CD4-positive, CD25-positive, alpha-beta regulatory T cell (primary cell): ENCODE measurements at regions not wholly inside any gene's neighbourhood (a gene's known extent, or its start where the extent isn't known, plus 50 kb on each side); places are given as distances from the start of the nearest gene placed in this dataset.

Experiments
- ATAC-seq, 2 donors: fragments of 150-1000 bp; cut with Tn5 transposase; one replicate each; pipeline ENCODE4 v1.10.0; 2021; ENCODE audit warnings: low read depth in 2 of 2, moderate number of reproducible peaks in 2 of 2, moderate library complexity in 1 of 2
- DNase-seq, 3 donors: peaks; one replicate each; pipeline versions ENCODE4 v3.0.0 to v3.0.0-alpha.2; 2012 to 2022; ENCODE audit warnings: mixed read lengths in 1 of 3
- H3K27ac ChIP-seq: one replicate; pipeline ENCODE4 v1.7.0; 2013; ENCODE audit warnings: mild to moderate bottlenecking, low read length; ENCODE audit not compliant: insufficient read depth, poor library complexity, severe bottlenecking
- H3K27me3 ChIP-seq: one replicate; pipeline ENCODE4 v1.7.0; 2013; ENCODE audit warnings: low read length; ENCODE audit not compliant: control insufficient read depth, insufficient read depth
- H3K36me3 ChIP-seq: one replicate; pipeline ENCODE4 v1.7.0; 2013; ENCODE audit warnings: mild to moderate bottlenecking, low read length, moderate library complexity; ENCODE audit not compliant: control insufficient read depth, insufficient read depth
- H3K4me1 ChIP-seq: 2 replicates; pipeline ENCODE4 v1.7.0; 2013; ENCODE audit warnings: mild to moderate bottlenecking, low read length; ENCODE audit not compliant: insufficient read depth, control insufficient read depth, poor library complexity, severe bottlenecking
- H3K4me3 ChIP-seq: one replicate; pipeline ENCODE4 v1.7.0; 2013; ENCODE audit warnings: low read depth, mild to moderate bottlenecking, low read length, moderate library complexity
- H3K9me3 ChIP-seq, 2 experiments: 1 replicate in 1 of 2; 2 replicates in 1 of 2; pipeline ENCODE4 v1.7.0; 2013; ENCODE audit warnings: low read length in 2 of 2, mild to moderate bottlenecking in 1 of 2, moderate library complexity in 1 of 2; ENCODE audit not compliant: control insufficient read depth in 2 of 2
- H3K27ac Mint-ChIP-seq, 3 donors: one replicate each; pipeline ENCODE4 v1.8.0; 2020 to 2022; ENCODE audit warnings: mild to moderate bottlenecking in 3 of 3, mixed read lengths in 3 of 3, moderate library complexity in 2 of 3
- H3K27me3 Mint-ChIP-seq: one replicate; pipeline ENCODE4 v1.8.0; 2022; ENCODE audit warnings: mild to moderate bottlenecking, mixed read lengths
- H3K36me3 Mint-ChIP-seq: one replicate; pipeline ENCODE4 v1.8.0; 2020; ENCODE audit warnings: mixed read lengths
- H3K4me1 Mint-ChIP-seq, 4 donors: one replicate each; pipeline ENCODE4 v1.8.0; 2020 to 2022; ENCODE audit warnings: mixed read lengths in 4 of 4, mild to moderate bottlenecking in 1 of 4
- H3K4me3 Mint-ChIP-seq, 4 donors: one replicate each; pipeline ENCODE4 v1.8.0; 2020 to 2022; ENCODE audit warnings: mild to moderate bottlenecking in 4 of 4, mixed read lengths in 4 of 4, moderate library complexity in 3 of 4
- H3K9me3 Mint-ChIP-seq, 7 donors: one replicate each; pipeline ENCODE4 v1.8.0; 2020 to 2022; ENCODE audit warnings: mixed read lengths in 7 of 7, mild to moderate bottlenecking in 3 of 7, moderate library complexity in 2 of 7

DNA sequence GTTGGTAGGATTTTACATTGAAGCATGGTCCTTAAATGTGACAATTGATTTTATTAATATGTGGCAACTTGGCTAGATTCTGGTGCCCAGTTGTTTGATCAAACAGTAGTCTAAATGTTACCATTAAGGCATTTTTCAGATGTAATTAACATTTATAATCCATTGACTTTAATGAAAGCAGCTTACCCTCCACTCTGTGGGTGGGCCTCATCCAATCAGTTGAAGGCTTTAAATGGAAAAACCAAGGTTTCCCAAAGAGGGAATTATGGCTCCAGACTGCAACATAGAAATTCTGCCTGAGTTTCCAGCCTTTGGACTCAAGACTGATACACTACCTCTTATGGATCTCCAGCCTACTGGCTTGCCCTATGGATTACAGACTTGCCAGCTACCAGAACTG is 1153.2 kb downstream of the BCL11B start:
- Mint-ChIP-seq H3K4me3 (no peak overlapping the region), H3K27me3 (no peaks in the 10 kb centered on the region), H3K27ac (no peak overlapping the region)

DNA sequence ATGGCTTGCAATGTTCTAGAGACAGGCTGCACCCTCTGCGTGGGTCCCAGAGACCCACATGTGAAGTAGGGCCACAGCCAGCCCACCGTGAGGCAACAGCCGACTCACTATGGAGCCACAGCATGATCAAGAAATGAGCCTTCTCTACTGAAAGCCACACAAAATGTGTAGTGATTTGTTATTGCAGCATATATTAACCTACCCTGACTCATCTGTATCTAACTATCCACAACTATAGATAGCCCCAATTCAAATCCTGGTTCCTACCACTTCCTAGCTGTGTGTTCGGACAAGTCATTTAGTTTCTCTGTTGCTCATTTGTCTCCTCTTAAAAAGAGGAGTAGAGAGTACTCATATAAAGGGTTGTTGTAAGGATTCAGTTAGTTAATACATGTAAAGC is 1152.3 kb downstream of the BCL11B start:
- ATAC-seq (no peak), DNase-seq (no peak)
- no peaks in the 10 kb centered on the region for H3K27me3 Mint-ChIP-seq
- H3K27ac Mint-ChIP-seq = no peak overlapping the region
- Histone ChIP-seq H3K27me3 (no peaks in the 10 kb centered on the region), H3K4me3 (no peak overlapping the region), H3K27ac (no peak overlapping the region), H3K4me1 (peaks cover 3% of the 10 kb centered on the region), H3K9me3 (peaks cover 0 to 12% of the 10 kb centered on the region in 2 experiments), H3K36me3 (no peaks in the 10 kb centered on the region)
- H3K4me1 Mint-ChIP-seq = peaks cover 12 to 23% (median 21%) of the 10 kb centered on the region in 4 donors
- no peak overlapping the region for H3K4me3 Mint-ChIP-seq
- peaks cover 0 to 17% (median 3%) of the 10 kb centered on the region in 7 donors for H3K9me3 Mint-ChIP-seq
- H3K36me3 Mint-ChIP-seq = no peaks in the 10 kb centered on the region

More for the DNA sequence above, 1153.2 kb downstream of the BCL11B start:
- ATAC-seq = no peak
- H3K36me3 Mint-ChIP-seq = no peaks in the 10 kb centered on the region
- DNase-seq = no peak
- no peaks in the 10 kb centered on the region for H3K36me3 ChIP-seq
- peaks cover 3% of the 10 kb centered on the region for H3K4me1 ChIP-seq
- H3K9me3 Mint-ChIP-seq = peaks cover 0 to 12% (median 3%) of the 10 kb centered on the region in 7 donors
- H3K27ac ChIP-seq = no peak overlapping the region
- H3K27me3 ChIP-seq = no peaks in the 10 kb centered on the region
- no peak overlapping the region for H3K4me3 ChIP-seq
- H3K4me1 Mint-ChIP-seq = peaks cover 14 to 27% (median 22%) of the 10 kb centered on the region in 4 donors
- H3K9me3 ChIP-seq = peaks cover 0 to 12% of the 10 kb centered on the region in 2 experiments

DNA sequence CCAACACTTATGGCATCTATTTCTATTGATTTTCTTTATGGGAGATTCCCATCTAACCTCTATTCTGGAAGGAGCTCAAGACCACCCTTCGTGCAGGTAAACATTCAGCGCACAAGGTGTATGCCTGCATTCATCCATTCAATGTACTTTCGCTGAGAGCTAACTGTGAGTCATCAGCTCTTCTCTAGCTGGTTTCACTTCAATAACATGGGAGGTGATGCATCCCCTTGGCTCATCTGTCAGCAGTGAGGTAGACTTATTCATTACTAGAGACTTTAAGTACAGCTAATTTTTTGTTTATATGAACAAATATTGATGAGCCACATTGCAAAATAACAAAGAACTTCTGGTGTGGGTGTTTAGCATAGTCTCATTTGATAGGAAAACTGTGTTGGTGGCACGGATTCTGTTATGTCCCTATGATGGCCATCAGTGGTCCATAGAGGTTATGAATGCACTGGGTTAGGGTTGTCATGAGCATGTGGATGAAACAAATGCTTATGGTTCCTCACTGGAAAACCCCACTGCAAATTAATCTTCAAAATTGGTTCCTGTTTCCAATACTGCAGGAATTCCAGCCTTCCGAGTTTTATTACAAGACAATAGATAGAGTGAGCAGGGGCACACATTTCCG is 1151.0 kb downstream of the BCL11B start:
- Histone ChIP-seq H3K9me3 (peaks cover 0 to 16% of the 10 kb centered on the region in 2 experiments), H3K4me3 (no peak overlapping the region), H3K4me1 (peaks cover 3% of the 10 kb centered on the region), H3K36me3 (no peaks in the 10 kb centered on the region), H3K27me3 (no peaks in the 10 kb centered on the region), H3K27ac (no peak overlapping the region)
- no peak overlapping the region for H3K4me3 Mint-ChIP-seq
- ATAC-seq (peak; percentile 77 to 87), DNase-seq (peak in 1 of 3 donors; percentile 65)
- H3K4me1 Mint-ChIP-seq = peaks cover 12 to 23% (median 18%) of the 10 kb centered on the region in 4 donors
- peaks cover 0 to 25% (median 7%) of the 10 kb centered on the region in 7 donors for H3K9me3 Mint-ChIP-seq
- no peak overlapping the region for H3K27ac Mint-ChIP-seq
- no peaks in the 10 kb centered on the region for H3K27me3 Mint-ChIP-seq
- H3K36me3 Mint-ChIP-seq = no peaks in the 10 kb centered on the region

DNA sequence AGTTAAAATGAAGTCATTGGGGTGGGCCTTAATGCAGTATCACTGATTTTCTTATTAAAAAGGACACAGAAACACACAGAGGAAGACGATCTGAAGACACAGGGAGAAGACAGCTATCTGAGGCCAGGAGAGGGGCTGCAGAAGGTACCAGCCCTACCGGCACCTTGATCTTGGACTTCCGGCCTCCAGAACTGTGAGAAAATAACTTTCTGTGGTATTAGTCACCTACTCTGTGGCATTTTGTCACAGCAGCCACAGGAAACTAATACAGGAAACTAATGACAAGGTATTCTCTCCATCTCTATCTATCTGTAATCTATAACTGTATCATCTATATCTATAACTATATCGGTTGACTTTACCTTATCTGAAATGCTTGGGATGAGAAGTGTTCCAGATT is 1149.5 kb downstream of the BCL11B start:
- Mint-ChIP-seq H3K4me1 (peaks cover 12 to 23% (median 18%) of the 10 kb centered on the region in 4 donors), H3K27ac (peak overlapping the region in 1 of 3 donors; percentile 28), H3K9me3 (peaks cover 0 to 25% (median 7%) of the 10 kb centered on the region in 7 donors), H3K27me3 (no peaks in the 10 kb centered on the region), H3K36me3 (no peaks in the 10 kb centered on the region), H3K4me3 (no peak overlapping the region)
- Histone ChIP-seq H3K4me1 (peaks cover 3% of the 10 kb centered on the region), H3K27ac (peak overlapping the region; percentile 48), H3K9me3 (peaks cover 0 to 16% of the 10 kb centered on the region in 2 experiments), H3K4me3 (no peak overlapping the region), H3K27me3 (no peaks in the 10 kb centered on the region), H3K36me3 (no peaks in the 10 kb centered on the region)
- ATAC-seq (peak; percentile 30 to 59), DNase-seq (peak in 1 of 3 donors; percentile 69)

DNA sequence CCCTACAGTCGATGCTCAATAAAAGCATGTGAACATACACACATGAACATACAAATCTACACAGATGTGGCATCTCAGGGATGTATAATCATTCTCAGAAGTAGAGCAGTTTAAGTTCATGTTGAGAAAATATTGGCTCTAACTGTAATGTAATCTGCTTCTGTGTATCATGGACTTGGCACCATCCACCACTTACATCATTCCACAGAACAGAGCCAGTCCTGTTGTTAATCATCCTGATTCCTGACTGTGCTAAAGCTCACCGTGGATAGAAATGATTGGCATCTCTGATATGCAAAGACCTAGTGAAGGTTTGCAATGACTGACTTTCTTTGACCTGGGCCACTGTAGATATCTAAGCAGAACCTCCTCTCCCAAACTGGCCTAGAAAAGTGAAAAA is 1141.3 kb downstream of the BCL11B start:
- Mint-ChIP-seq H3K36me3 (no peaks in the 10 kb centered on the region), H3K4me1 (peaks cover under 1 to 16% (median 10%) of the 10 kb centered on the region in 4 donors), H3K27ac (peak overlapping the region in 1 of 3 donors; percentile 66), H3K9me3 (peaks cover 0 to 2% (median 0%) of the 10 kb centered on the region in 7 donors), H3K27me3 (no peaks in the 10 kb centered on the region), H3K4me3 (no peak overlapping the region)
- DNase-seq = no peak
- Histone ChIP-seq H3K27ac (no peak overlapping the region), H3K27me3 (no peaks in the 10 kb centered on the region), H3K36me3 (no peaks in the 10 kb centered on the region), H3K4me1 (peaks cover 4% of the 10 kb centered on the region), H3K4me3 (no peak overlapping the region), H3K9me3 (no peaks in the 10 kb centered on the region)
- no peak for ATAC-seq

DNA sequence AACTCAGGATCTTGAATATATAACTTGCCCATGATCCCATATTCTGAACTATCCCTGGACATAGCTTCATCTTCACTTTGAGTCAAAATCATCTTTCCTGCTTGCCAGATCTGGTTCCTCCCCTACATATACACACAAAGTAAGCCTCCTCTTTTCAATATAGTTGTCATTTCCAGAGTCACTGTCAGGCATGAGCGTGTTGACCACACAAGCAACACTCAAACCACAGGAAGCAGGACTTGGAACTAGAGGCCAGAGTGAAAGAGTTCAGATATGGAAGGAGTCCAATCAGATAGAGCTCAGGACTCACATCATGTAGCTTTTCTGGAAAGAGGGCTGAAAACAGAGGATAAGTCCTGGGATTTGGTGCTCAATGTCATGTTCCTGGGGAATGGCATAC is 1140.6 kb downstream of the BCL11B start:
- Histone ChIP-seq H3K4me3 (no peak overlapping the region), H3K27ac (no peak overlapping the region), H3K36me3 (no peaks in the 10 kb centered on the region), H3K27me3 (no peaks in the 10 kb centered on the region), H3K4me1 (peaks cover 11% of the 10 kb centered on the region), H3K9me3 (no peaks in the 10 kb centered on the region)
- H3K27me3 Mint-ChIP-seq = no peaks in the 10 kb centered on the region
- H3K4me1 Mint-ChIP-seq = peaks cover 7 to 23% (median 17%) of the 10 kb centered on the region in 4 donors
- DNase-seq (no peak), ATAC-seq (no peak)
- peak overlapping the region in 1 of 3 donors; percentile 22 for H3K27ac Mint-ChIP-seq
- H3K4me3 Mint-ChIP-seq = no peak overlapping the region
- no peaks in the 10 kb centered on the region for H3K36me3 Mint-ChIP-seq
- H3K9me3 Mint-ChIP-seq = no peaks in the 10 kb centered on the region

DNA sequence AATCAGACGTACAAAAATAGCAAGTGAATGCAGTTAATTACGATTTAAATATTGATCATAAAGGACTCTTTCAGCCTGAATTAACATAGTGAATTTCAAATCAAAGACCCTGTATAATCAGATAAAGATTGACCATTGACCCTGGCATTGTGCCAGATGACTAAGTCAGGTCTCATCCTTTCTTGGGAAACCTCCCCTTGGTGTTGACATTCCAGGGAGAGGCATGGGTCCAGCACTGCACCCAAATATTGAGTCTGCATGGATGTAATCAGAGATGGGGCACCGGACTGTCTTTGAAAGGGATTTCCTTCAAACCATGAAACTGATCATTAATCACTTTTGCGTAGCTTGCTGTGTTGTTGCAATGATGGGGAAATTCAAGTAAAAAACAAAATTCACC is 1138.2 kb downstream of the BCL11B start:
- Histone ChIP-seq H3K27ac (no peak overlapping the region), H3K27me3 (no peaks in the 10 kb centered on the region), H3K4me1 (peaks cover 28% of the 10 kb centered on the region), H3K36me3 (no peaks in the 10 kb centered on the region), H3K9me3 (no peaks in the 10 kb centered on the region), H3K4me3 (no peak overlapping the region)
- Mint-ChIP-seq H3K27me3 (no peaks in the 10 kb centered on the region), H3K27ac (peak overlapping the region in 1 of 3 donors; percentile 39), H3K36me3 (no peaks in the 10 kb centered on the region), H3K9me3 (no peaks in the 10 kb centered on the region), H3K4me1 (peaks cover 19 to 46% (median 32%) of the 10 kb centered on the region in 4 donors), H3K4me3 (no peak overlapping the region)
- DNase-seq (no peak), ATAC-seq (no peak)
